HG03045 (cell line): ENCODE measurements at regions not wholly inside any gene's neighbourhood (a gene's known extent, or its start where the extent isn't known, plus 50 kb on each side); places are given as distances from the start of the nearest gene placed in this dataset.
"Not testable (repeated sequence)": the region's sequence is repeated elsewhere in the genome, so short reads cannot be mapped to it uniquely, and the experiment has no call there.

ENCODE experiments used
- ATAC-seq: cut with Tn5 transposase; IDR thresholded peaks from one replicate; pipeline ENCODE4 v1.9.1; 2021; ENCODE audit warnings: mild to moderate bottlenecking, moderate library complexity; ENCODE audit not compliant: unreplicated experiment

GRCh38 chr2:120528051-120528692 is 182.2 kb downstream of the INHBB start:
- ATAC-seq: no peak

- ATAC-seq: no peak
Measured at GRCh38 chr2:120528693-120529076, 182.7 kb downstream of the INHBB start.

GRCh38 chr2:120530781-120531180 is 184.8 kb downstream of the INHBB start:
- ATAC-seq: no peak

GRCh38 chr2:120531365-120531764 is 185.4 kb downstream of the INHBB start:
- ATAC-seq: no peak

- ATAC-seq: no peak
Measured at GRCh38 chr2:120531863-120532600, 186.1 kb downstream of the INHBB start.

- ATAC-seq: no peak
Measured at GRCh38 chr2:120533625-120534024, 187.7 kb downstream of the INHBB start.

- ATAC-seq: no peak
Measured at GRCh38 chr2:120534457-120534856, 188.5 kb downstream of the INHBB start.

GRCh38 chr2:120535081-120535480 is 189.1 kb downstream of the INHBB start:
- no peak for ATAC-seq

- ATAC-seq: no peak
Measured at GRCh38 chr2:120536141-120536540, 190.2 kb downstream of the INHBB start.

- ATAC-seq: no peak
Measured at GRCh38 chr2:120538691-120539423, 192.9 kb downstream of the INHBB start.

- no peak for ATAC-seq
Measured at GRCh38 chr2:120539424-120539936, 193.5 kb downstream of the INHBB start.

GRCh38 chr2:120539937-120540718 is 194.2 kb downstream of the INHBB start:
- no peak for ATAC-seq

- no peak for ATAC-seq
Measured at GRCh38 chr2:120540719-120541552, 194.7 kb upstream of the GLI2 start.

- no peak for ATAC-seq
Measured at GRCh38 chr2:120541553-120541932, 194.1 kb upstream of the GLI2 start.

GRCh38 chr2:120541972-120542670 is 193.5 kb upstream of the GLI2 start:
- no peak for ATAC-seq

- no peak for ATAC-seq
Measured at GRCh38 chr2:120542911-120543527, 192.6 kb upstream of the GLI2 start.

GRCh38 chr2:120543899-120544298 is 191.8 kb upstream of the GLI2 start:
- ATAC-seq: no peak

- ATAC-seq: no peak
Measured at GRCh38 chr2:120544522-120544921, 191.1 kb upstream of the GLI2 start.

- not testable (repeated sequence) for ATAC-seq
Measured at GRCh38 chr2:120545007-120545406, 190.7 kb upstream of the GLI2 start.
